ENCODE measurements at regions not wholly inside any gene's neighbourhood (a gene's known extent, or its start where the extent isn't known, plus 50 kb on each side); places are given as distances from the start of the nearest gene placed in this dataset.

DNA sequence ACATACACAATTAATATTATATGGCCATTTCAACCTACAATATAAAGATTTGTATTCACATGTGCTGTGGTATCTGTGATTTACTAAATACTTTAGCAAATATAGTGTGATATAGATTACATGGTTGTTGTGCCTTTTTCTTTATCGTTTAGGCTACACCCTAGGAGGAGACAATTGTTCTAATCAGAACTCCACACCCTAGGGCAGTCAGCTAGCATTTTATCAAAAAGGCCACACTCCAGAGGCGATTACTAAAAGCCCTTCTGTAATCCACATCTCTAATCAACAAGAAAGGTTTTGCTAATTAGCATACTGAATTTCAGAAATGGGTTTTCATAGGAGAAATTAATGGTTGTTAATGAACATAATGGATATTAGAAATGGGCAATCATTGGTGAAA, 319.5 kb upstream of the NOCT start:
- intact Hi-C loops (cut with DNase I; ENCODE audit: low total_unique reads): no loop called here

DNA sequence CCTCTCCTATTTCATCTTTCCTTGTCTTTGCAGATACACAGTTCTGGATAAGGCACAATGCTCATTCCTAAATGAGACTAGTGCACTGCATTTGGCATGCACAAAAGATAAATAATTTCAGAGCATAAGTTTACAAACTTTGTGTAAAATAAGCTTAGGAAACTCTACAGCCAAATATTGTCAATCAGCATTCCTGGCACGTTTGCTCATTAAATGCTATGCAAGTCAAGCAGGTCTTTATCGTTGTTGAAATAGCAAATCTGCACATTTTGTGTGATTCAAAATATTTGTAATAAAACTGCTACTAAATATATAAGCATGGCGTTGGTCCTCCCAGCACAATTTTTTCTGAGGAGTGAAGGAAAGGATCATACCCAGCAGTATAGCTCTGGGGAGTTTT, 322.1 kb upstream of the NOCT start:
- H3K4me3 ChIP-seq: no peak overlapping the region
- H3K4me1 ChIP-seq: no peaks in the 10 kb centered on the region
- DNase-seq: no peak
- no peaks in the 10 kb centered on the region for H3K9me3 ChIP-seq
- H3K27me3 ChIP-seq: no peaks in the 10 kb centered on the region
- TF ChIP-seq, protein P1, sequence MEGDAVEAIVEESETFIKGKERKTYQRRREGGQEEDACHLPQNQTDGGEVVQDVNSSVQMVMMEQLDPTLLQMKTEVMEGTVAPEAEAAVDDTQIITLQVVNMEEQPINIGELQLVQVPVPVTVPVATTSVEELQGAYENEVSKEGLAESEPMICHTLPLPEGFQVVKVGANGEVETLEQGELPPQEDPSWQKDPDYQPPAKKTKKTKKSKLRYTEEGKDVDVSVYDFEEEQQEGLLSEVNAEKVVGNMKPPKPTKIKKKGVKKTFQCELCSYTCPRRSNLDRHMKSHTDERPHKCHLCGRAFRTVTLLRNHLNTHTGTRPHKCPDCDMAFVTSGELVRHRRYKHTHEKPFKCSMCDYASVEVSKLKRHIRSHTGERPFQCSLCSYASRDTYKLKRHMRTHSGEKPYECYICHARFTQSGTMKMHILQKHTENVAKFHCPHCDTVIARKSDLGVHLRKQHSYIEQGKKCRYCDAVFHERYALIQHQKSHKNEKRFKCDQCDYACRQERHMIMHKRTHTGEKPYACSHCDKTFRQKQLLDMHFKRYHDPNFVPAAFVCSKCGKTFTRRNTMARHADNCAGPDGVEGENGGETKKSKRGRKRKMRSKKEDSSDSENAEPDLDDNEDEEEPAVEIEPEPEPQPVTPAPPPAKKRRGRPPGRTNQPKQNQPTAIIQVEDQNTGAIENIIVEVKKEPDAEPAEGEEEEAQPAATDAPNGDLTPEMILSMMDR (IDR thresholded peaks at IDR 0.05): no peak
- no peak for TF ChIP-seq POLR2A (IDR thresholded peaks at IDR 0.05)
- H3K27ac ChIP-seq: no peak overlapping the region
- H3K36me3 ChIP-seq: no peaks in the 10 kb centered on the region
- intact Hi-C loops (cut with DNase I; ENCODE audit: low total_unique reads): no loop called here

More for the DNA sequence above, 319.5 kb upstream of the NOCT start:
- Histone ChIP-seq H3K27me3 (no peaks in the 10 kb centered on the region), H3K4me1 (no peaks in the 10 kb centered on the region), H3K36me3 (no peaks in the 10 kb centered on the region), H3K27ac (no peak overlapping the region), H3K9me3 (no peaks in the 10 kb centered on the region), H3K4me3 (no peak overlapping the region)
- DNase-seq: no peak
- TF ChIP-seq, protein P1 (IDR thresholded peaks at IDR 0.05): no peak
- TF ChIP-seq POLR2A (IDR thresholded peaks at IDR 0.05): no peak

DNA sequence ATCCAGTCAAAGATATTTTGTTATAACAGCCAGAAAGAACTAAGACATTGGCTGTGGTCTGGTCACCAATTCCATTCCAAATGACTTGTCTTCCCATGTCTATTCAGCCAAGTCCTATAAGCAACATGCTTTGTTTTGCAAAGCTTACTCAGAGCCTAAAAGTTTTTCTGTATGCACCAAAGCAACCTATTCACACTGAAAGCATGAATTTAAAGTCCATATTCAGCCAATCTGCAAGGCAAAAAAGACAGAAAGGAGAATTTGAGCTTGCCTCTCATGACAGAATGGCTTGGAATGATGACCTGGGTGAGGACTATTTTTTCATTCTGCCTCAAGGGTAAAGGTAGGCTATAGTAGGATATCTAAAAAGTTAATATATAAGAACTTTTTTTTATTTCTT, 323.2 kb upstream of the NOCT start:
- intact Hi-C loops (cut with DNase I; ENCODE audit: low total_unique reads): no loop called here
- Histone ChIP-seq H3K27ac (no peak overlapping the region), H3K4me3 (no peak overlapping the region), H3K27me3 (no peaks in the 10 kb centered on the region), H3K9me3 (no peaks in the 10 kb centered on the region), H3K36me3 (no peaks in the 10 kb centered on the region), H3K4me1 (no peaks in the 10 kb centered on the region)
- no peak for TF ChIP-seq POLR2A (IDR thresholded peaks at IDR 0.05)
- TF ChIP-seq, protein P1 (IDR thresholded peaks at IDR 0.05): no peak
- DNase-seq: no peak

DNA sequence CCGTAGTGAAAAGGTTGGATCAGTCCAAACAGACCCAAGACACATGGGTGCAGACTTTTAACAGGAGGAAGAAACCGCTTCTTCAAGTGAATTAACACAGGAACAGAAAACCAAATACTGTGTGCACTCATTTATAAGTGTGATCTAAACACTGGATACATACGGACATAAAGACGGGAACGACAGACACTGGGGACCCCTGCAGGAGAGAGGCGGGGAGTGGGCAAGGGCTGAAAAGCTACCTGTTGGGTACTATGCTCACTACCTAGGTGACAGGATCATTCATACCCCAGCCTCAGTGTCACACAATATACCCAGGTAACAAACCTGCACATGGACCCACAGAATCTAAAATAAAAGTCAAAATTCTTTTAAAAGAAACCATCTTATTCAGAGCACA, 326.0 kb upstream of the NOCT start:
- Histone ChIP-seq H3K36me3 (no peaks in the 10 kb centered on the region), H3K27me3 (no peaks in the 10 kb centered on the region), H3K27ac (no peak overlapping the region), H3K4me3 (no peak overlapping the region), H3K4me1 (no peaks in the 10 kb centered on the region), H3K9me3 (no peaks in the 10 kb centered on the region)
- no peak for DNase-seq
- intact Hi-C loops (cut with DNase I; ENCODE audit: low total_unique reads): no loop called here
- TF ChIP-seq, protein P1 (IDR thresholded peaks at IDR 0.05): no peak
- no peak for TF ChIP-seq POLR2A (IDR thresholded peaks at IDR 0.05)

DNA sequence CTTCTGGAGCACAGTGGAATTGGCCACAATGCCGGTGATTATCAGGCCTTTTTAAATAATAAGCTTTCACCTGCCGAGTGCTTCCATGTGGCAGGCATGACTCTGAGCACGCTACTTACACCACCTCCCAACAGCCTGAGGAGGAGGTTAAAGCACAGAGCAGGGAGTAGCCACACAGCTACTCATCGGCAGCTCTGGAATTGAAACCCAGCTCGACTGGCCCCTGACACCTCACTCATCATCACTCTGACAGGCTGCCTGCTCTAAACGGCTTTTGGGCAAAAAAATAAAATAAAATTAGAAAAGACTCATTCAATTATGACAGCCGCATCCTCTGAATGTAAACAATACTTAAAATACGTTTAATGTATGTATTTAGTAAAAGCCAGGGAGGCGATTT, 326.4 kb upstream of the NOCT start:
- Histone ChIP-seq H3K27me3 (no peaks in the 10 kb centered on the region), H3K9me3 (no peaks in the 10 kb centered on the region), H3K36me3 (no peaks in the 10 kb centered on the region), H3K4me1 (no peaks in the 10 kb centered on the region), H3K4me3 (no peak overlapping the region), H3K27ac (no peak overlapping the region)
- TF ChIP-seq, protein P1 (IDR thresholded peaks at IDR 0.05): no peak
- TF ChIP-seq POLR2A (IDR thresholded peaks at IDR 0.05): no peak
- intact Hi-C loops (cut with DNase I; ENCODE audit: low total_unique reads): no loop called here
- no peak for DNase-seq

Measured in uterus (tissue), 3 donors.